Pancreas (tissue), 10 donors: ENCODE measurements at regions not wholly inside any gene's neighbourhood (a gene's known extent, or its start where the extent isn't known, plus 50 kb on each side); places are given as distances from the start of the nearest gene placed in this dataset.

Source experiments
- ATAC-seq, 4 donors: fragments of 200-7000 bp; cut with Tn5 transposase; one replicate each; pipeline versions ENCODE4 v1.8.0 to v1.9.1; 2020; ENCODE audit warnings: mild to moderate bottlenecking in 4 of 4, moderate library complexity in 4 of 4
- DNase-seq, 6 donors: peaks; one replicate each; pipeline ENCODE4 v3.0.0-alpha.2; 2020
- FAIRE-seq: peaks from 2 replicates; lab custom pipeline; 2012; peaks lifted over from hg19 to GRCh38; lab: Jason Lieb, UNC
- H3K27ac ChIP-seq, 4 donors: fragments of 200-600 bp; sonication (generic); 1 replicate in 3 of 4; 2 replicates in 1 of 4; pipeline versions ENCODE4 v1.5.0 to v1.8.0; 2020
- H3K27me3 ChIP-seq, 4 donors: fragments of 200-600 bp; one replicate each; pipeline ENCODE4 v1.8.0; 2021
- H3K36me3 ChIP-seq, 3 donors: fragments of 200-600 bp; sonication (generic) in 1 of 3; one replicate each; pipeline versions ENCODE4 v1.5.0 to v1.8.0; 2020 to 2021
- H3K4me1 ChIP-seq, 3 donors: fragments of 200-600 bp; one replicate each; pipeline ENCODE4 v1.8.0; 2021
- H3K4me3 ChIP-seq, 4 donors: fragments of 200-600 bp; sonication (generic) in 2 of 4; one replicate each; pipeline versions ENCODE4 v1.5.0 to v1.8.0; 2020 to 2021
- H3K9me3 ChIP-seq, 4 donors: fragments of 200-600 bp; one replicate each; pipeline ENCODE4 v1.8.0; 2021
- CTCF ChIP-seq, 4 donors: fragments of 200-600 bp; sonication (generic) in 3 of 4; IDR thresholded peaks; one replicate each; pipeline versions ENCODE4 v1.5.0 to v1.8.0; 2021; ENCODE audit warnings: antibody characterized with exemption in 4 of 4
- WGBS, 2 donors: extraction: QIAGEN DNeasy Blood & Tissue Kit; methylation state at CpG; one replicate each; pipeline ENCODE4 v1.1.7; 2013; 5-methylcytosine and 5-hydroxymethylcytosine counted together
- intact Hi-C, 3 donors: fragments of 100-400 bp; cut with DNase I; formaldehyde crosslinking; loops; one replicate each; pipeline versions ENCODE4 v1.11.1 to v1.14.2; 2022
- donor health status: healthy with polysubstance abuse.
- donor health status: DM: no; HTN: no; CAD: no; lungs with moderate emphysema.
- donor health status: DM: no; HTN: no; CAD: no.
- donor health status: control.
- donor health status: control.
- donor health status: Bipolar disorder and iron deficiency.
- donor health status: DM: yes; HTN: yes; CAD: no.
- donor health status: DM: no; HTN: no; CAD: no.
- donor health status: DM: no; HTN: no; CAD: no.
- donor health status: DM: yes; HTN: yes; CAD: no.

- Histone ChIP-seq H3K4me3 (no peak overlapping the region), H3K27me3 (no peaks in the 10 kb centered on the region), H3K36me3 (no peaks in the 10 kb centered on the region), H3K9me3 (no peaks in the 10 kb centered on the region), H3K27ac (no peak overlapping the region), H3K4me1 (no peaks in the 10 kb centered on the region)
- no peak for TF ChIP-seq CTCF (IDR thresholded peaks at IDR 0.05)
- FAIRE-seq (no peak), DNase-seq (no peak), ATAC-seq (no peak)
- intact Hi-C loops: no loop called here
These were observed 80.6 kb downstream of the TEX35 start for GRCh38 chr1:178593515-178593914.

- ATAC-seq (no peak), FAIRE-seq (no peak), DNase-seq (no peak)
- H3K4me3 ChIP-seq: no peak overlapping the region
- no peaks in the 10 kb centered on the region for H3K4me1 ChIP-seq
- intact Hi-C loops: no loop called here
- H3K36me3 ChIP-seq: no peaks in the 10 kb centered on the region
- no peak for TF ChIP-seq CTCF (IDR thresholded peaks at IDR 0.05)
- H3K27me3 ChIP-seq: no peaks in the 10 kb centered on the region
- no peak overlapping the region for H3K27ac ChIP-seq
- 81 to 85% methylated on average over 5 of the region's 5 CpGs for WGBS, 2 donors
- no peaks in the 10 kb centered on the region for H3K9me3 ChIP-seq
These were observed 81.2 kb downstream of the TEX35 start for GRCh38 chr1:178594133-178594532.

- Histone ChIP-seq H3K27ac (no peak overlapping the region), H3K4me3 (no peak overlapping the region), H3K9me3 (no peaks in the 10 kb centered on the region), H3K4me1 (no peaks in the 10 kb centered on the region), H3K27me3 (no peaks in the 10 kb centered on the region), H3K36me3 (no peaks in the 10 kb centered on the region)
- TF ChIP-seq CTCF (IDR thresholded peaks at IDR 0.05): no peak
- DNase-seq: no peak
- no peak for ATAC-seq
- intact Hi-C loops: no loop called here
- no peak for FAIRE-seq
- 93 to 96% methylated on average over 6 of the region's 6 CpGs for WGBS, 2 donors
These were observed 82.6 kb downstream of the TEX35 start for GRCh38 chr1:178595491-178595890.

GRCh38 chr1:178599087-178599486 lies 86.2 kb downstream of the TEX35 start:
- no peaks in the 10 kb centered on the region for H3K36me3 ChIP-seq
- ATAC-seq (no peak), FAIRE-seq (no peak), DNase-seq (no peak)
- TF ChIP-seq CTCF (IDR thresholded peaks at IDR 0.05): no peak
- no peak overlapping the region for H3K27ac ChIP-seq
- no peak overlapping the region for H3K4me3 ChIP-seq
- H3K9me3 ChIP-seq: no peaks in the 10 kb centered on the region
- no peaks in the 10 kb centered on the region for H3K4me1 ChIP-seq
- H3K27me3 ChIP-seq: no peaks in the 10 kb centered on the region
- intact Hi-C loops: no loop called here
- 84 to 93% methylated on average over 4 of the region's 4 CpGs for WGBS, 2 donors

GRCh38 chr1:178599745-178600144 lies 86.8 kb downstream of the TEX35 start:
- Histone ChIP-seq H3K27me3 (no peaks in the 10 kb centered on the region), H3K36me3 (no peaks in the 10 kb centered on the region), H3K4me1 (no peaks in the 10 kb centered on the region), H3K4me3 (no peak overlapping the region), H3K9me3 (no peaks in the 10 kb centered on the region), H3K27ac (no peak overlapping the region)
- no peak for TF ChIP-seq CTCF (IDR thresholded peaks at IDR 0.05)
- intact Hi-C loops: no loop called here
- 9 to 27% methylated on average over 1 of the region's 1 CpG for WGBS, 2 donors
- ATAC-seq (no peak), DNase-seq (no peak), FAIRE-seq (no peak)
